ENCODE measurements at regions not wholly inside any gene's neighbourhood (a gene's known extent, or its start where the extent isn't known, plus 50 kb on each side); places are given as distances from the start of the nearest gene placed in this dataset.

DNA sequence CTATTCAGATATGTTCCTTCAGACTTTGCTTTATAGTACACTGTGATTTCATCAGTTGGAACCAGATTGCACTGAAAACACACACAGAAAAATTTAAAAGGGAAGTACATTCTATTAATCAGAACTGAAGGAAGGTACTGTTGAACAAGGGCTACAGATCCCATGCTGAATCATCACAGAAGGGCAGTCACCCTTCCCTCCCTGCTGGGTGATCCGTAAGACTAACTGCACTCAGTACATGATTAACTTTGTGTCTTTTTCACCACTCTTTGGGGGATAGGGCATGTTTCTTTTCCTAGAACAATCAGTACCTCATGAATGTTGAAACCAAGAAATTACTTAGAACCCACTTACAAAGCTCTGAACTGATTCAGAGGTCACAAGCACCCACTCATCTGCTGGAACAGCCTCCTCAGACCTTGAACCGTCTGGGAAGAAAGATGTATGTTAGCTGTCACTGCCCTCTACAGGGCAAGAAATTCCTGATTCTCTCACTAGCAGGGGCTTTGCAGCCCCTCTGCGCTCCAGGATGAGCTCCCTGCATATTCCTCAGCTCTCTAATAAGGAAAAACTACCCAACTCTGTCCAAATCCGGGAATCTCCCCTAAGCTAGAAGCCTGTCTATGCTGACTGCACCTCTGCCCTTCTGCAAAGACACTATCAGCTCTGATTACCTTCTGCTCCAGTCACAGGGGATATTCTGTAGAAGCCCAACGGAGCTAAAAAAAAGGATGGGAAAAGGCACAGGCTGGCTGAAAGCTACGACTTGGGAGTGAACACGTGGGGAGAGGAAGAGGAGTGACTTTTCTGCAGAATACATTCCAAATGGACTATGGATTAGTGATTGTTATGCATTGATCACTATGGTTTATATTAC lies 51.0 kb downstream of the IARS1 start:
- no peak for FAIRE-seq
- H3K36me3 ChIP-seq (ENCODE audit: control insufficient read depth, insufficient read depth, low read length), result peaks cover 38% of the 10 kb centered on the region
- peak; percentile 5 for DNase-seq (ENCODE audit: low read depth)
- H3K27me3 ChIP-seq (ENCODE audit: control insufficient read depth, insufficient read depth, low read length), result no peaks in the 10 kb centered on the region
- TF ChIP-seq, protein P1, sequence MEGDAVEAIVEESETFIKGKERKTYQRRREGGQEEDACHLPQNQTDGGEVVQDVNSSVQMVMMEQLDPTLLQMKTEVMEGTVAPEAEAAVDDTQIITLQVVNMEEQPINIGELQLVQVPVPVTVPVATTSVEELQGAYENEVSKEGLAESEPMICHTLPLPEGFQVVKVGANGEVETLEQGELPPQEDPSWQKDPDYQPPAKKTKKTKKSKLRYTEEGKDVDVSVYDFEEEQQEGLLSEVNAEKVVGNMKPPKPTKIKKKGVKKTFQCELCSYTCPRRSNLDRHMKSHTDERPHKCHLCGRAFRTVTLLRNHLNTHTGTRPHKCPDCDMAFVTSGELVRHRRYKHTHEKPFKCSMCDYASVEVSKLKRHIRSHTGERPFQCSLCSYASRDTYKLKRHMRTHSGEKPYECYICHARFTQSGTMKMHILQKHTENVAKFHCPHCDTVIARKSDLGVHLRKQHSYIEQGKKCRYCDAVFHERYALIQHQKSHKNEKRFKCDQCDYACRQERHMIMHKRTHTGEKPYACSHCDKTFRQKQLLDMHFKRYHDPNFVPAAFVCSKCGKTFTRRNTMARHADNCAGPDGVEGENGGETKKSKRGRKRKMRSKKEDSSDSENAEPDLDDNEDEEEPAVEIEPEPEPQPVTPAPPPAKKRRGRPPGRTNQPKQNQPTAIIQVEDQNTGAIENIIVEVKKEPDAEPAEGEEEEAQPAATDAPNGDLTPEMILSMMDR (IDR thresholded peaks at IDR 0.05; ENCODE audit: insufficient read depth, low read length, severe bottlenecking), result peak; percentile 18
- H3K4me3 ChIP-seq (ENCODE audit: low read depth, low read length), result no peak overlapping the region

DNA sequence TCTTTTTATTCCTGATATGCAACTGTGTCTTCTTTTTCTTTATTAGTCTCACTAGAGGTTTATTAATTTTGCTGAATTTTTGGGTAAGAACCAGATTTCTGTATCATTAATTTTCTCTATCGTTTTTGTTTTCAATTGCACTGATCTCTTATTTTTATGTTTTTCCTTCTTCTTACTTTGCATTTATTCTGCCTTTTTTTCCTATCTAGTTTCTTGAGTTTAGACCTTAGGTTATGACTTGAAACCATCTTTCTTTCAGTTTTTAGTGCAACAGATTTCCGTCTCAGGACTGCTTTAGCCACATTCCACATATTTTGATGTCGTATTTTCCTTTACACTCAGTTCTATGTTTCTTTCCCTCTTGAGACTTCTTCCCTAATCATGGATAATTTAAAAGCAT lies 56.6 kb downstream of the IARS1 start:
- Histone ChIP-seq H3K4me3 (ENCODE audit: low read depth, low read length) (no peak overlapping the region), H3K36me3 (ENCODE audit: control insufficient read depth, insufficient read depth, low read length) (peaks cover 10% of the 10 kb centered on the region), H3K27me3 (ENCODE audit: control insufficient read depth, insufficient read depth, low read length) (no peaks in the 10 kb centered on the region)
- TF ChIP-seq, protein P1 (IDR thresholded peaks at IDR 0.05; ENCODE audit: insufficient read depth, low read length, severe bottlenecking), result no peak
- DNase-seq (ENCODE audit: low read depth) (no peak), FAIRE-seq (no peak)

DNA sequence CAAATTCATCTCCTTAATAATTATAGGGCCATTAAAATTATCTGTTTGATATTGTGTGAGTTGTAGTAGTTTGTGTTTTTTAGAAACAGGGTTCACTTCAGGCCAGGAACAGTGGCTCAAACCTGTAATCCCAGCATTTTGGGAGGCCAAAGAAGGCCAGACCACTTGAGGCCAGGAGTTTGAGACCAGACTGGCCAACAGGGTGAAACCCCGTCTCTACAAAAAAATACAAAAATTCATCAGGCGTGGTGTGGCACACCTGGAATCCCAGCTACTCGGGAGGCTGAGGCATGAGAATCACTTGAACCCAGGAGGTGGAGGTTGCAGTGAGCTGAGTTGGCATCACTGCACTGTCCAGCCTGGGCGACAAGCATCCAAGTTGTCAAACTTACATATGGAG lies 57.0 kb downstream of the IARS1 start:
- H3K36me3 ChIP-seq (ENCODE audit: control insufficient read depth, insufficient read depth, low read length), result peaks cover 10% of the 10 kb centered on the region
- no peaks in the 10 kb centered on the region for H3K27me3 ChIP-seq (ENCODE audit: control insufficient read depth, insufficient read depth, low read length)
- no peak for FAIRE-seq
- TF ChIP-seq, protein P1 (IDR thresholded peaks at IDR 0.05; ENCODE audit: insufficient read depth, low read length, severe bottlenecking), result no peak
- no peak overlapping the region for H3K4me3 ChIP-seq (ENCODE audit: low read depth, low read length)
- DNase-seq (ENCODE audit: low read depth), result no peak

DNA sequence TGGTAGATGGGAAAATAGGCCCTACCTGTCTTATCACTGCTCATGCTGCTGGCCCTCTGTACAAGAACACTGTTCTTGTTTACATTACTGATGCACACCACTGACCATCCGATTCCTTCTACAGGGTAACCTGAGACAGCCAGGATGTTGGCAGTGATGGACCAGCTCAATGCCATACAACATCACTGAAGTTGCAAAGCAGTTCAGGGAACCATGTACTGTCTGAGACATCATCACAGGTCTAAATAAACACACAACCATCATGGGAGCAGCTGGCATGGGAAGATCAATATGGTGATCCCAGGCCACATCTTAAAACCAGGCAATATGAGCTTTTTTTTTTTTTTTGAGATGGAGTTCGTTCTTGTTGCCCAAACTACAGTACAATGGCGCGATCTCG lies 59.0 kb downstream of the IARS1 start:
- Histone ChIP-seq H3K27me3 (ENCODE audit: control insufficient read depth, insufficient read depth, low read length) (no peaks in the 10 kb centered on the region), H3K4me3 (ENCODE audit: low read depth, low read length) (no peak overlapping the region), H3K36me3 (ENCODE audit: control insufficient read depth, insufficient read depth, low read length) (peaks cover 6% of the 10 kb centered on the region)
- TF ChIP-seq, protein P1 (IDR thresholded peaks at IDR 0.05; ENCODE audit: insufficient read depth, low read length, severe bottlenecking), result no peak
- DNase-seq (ENCODE audit: low read depth) (no peak), FAIRE-seq (no peak)

DNA sequence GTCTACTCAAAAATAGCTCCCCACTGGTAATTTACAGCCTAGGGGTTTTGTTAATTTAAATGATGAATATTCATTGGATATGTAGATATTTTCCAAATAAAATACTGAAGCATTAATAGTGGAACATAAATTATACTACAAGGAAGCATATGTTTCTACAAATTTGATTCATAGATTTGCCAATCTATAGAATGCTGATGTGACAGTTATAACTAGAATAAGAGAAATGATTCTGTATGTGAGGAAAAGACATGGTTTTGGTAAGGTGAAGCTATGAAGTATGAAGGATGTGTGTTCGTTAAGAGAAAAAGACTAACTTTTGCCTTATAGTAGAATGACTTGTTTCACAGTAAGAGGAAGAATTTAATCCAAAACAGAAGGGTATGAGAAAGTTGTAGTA lies 61.3 kb downstream of the IARS1 start:
- peaks cover 8% of the 10 kb centered on the region for H3K36me3 ChIP-seq (ENCODE audit: control insufficient read depth, insufficient read depth, low read length)
- no peaks in the 10 kb centered on the region for H3K27me3 ChIP-seq (ENCODE audit: control insufficient read depth, insufficient read depth, low read length)
- H3K4me3 ChIP-seq (ENCODE audit: low read depth, low read length), result no peak overlapping the region
- FAIRE-seq, result no peak
- DNase-seq (ENCODE audit: low read depth), result no peak
- TF ChIP-seq, protein P1 (IDR thresholded peaks at IDR 0.05; ENCODE audit: insufficient read depth, low read length, severe bottlenecking), result no peak

DNA sequence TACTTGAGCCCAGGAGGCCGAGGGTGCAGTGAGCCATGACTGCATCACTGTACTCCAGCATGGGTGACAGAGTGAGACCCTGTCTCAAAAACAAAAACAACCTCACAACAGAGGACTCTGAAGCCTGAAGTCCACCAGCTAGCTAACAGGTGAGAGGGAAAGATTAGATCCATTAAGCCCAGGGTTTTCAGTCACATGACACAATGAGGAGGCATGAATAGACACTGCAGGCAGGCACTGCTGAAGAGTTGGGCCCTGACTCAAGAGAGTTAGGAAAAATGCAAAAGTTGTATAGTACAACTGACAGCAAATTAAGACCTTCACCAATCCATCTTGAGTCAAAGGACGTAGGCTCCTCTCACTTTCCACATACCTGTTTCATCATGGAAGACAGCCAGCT lies 64.9 kb downstream of the IARS1 start:
- peaks cover 23% of the 10 kb centered on the region for H3K36me3 ChIP-seq (ENCODE audit: control insufficient read depth, insufficient read depth, low read length)
- FAIRE-seq, result no peak
- TF ChIP-seq, protein P1 (IDR thresholded peaks at IDR 0.05; ENCODE audit: insufficient read depth, low read length, severe bottlenecking), result no peak
- DNase-seq (ENCODE audit: low read depth), result no peak
- no peak overlapping the region for H3K4me3 ChIP-seq (ENCODE audit: low read depth, low read length)
- no peaks in the 10 kb centered on the region for H3K27me3 ChIP-seq (ENCODE audit: control insufficient read depth, insufficient read depth, low read length)

Data from bronchial epithelial cell (primary cell).